ENCODE measurements at regions not wholly inside any gene's neighbourhood (a gene's known extent, or its start where the extent isn't known, plus 50 kb on each side); places are given as distances from the start of the nearest gene placed in this dataset.

DNA sequence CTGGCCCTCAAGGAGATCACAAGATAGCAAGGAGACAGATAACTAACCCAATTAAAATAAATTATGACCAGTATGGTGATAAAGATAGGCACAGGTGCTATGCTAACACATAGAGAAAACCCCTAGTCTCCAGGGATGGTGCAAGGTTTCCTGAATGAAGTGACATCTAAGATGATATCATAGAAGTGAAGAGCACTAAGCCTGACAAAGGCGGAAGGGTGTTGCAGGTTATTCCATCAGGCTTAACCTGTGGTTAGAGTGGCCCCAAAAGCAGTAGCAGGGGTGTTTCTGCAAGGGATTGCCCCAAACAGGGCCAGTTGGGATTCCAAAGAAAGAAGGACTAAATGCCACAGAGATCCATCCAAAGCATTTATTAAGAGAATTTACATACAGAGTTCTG lies 249.2 kb downstream of the IDS start:
- Mint-ChIP-seq H3K9me3 (no peaks in the 10 kb centered on the region), H3K4me3 (no peak overlapping the region), H3K36me3 (ENCODE audit: insufficient read depth) (no peaks in the 10 kb centered on the region), H3K4me1 (ENCODE audit: low read depth) (no peaks in the 10 kb centered on the region), H3K27me3 (ENCODE audit: low read depth) (peaks cover 3% of the 10 kb centered on the region)
- DNase-seq (no peak), ATAC-seq (no peak)

DNA sequence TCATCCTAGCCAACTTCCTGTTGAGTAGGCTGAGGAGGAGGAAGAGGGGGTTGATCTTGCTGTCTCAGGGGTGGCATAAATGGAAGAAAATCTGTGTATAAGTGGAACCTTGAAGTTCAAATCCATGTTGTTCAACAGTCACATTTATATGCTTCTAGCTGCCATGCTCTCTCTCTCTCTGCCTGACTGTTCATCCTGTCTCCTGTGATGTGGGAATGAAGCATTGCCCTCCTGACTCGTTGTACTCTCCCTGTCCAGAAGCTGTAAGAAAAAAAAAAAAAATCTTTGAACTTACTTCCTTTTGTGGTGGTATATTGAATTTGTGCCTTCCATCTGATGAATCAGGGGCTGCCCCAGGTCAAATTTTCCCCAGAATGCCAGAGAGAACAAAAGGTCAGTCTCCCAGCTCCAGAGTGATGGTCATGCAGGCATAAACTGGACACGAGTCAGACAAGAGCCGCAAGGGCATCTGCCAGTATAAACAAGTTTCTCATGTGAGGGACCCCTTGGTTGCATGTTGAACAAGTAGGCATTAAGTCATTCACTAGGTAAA lies 257.0 kb downstream of the IDS start:
- no peaks in the 10 kb centered on the region for H3K4me1 Mint-ChIP-seq (ENCODE audit: low read depth)
- no peaks in the 10 kb centered on the region for H3K9me3 Mint-ChIP-seq
- H3K27me3 Mint-ChIP-seq (ENCODE audit: low read depth), result peaks cover 3% of the 10 kb centered on the region
- H3K4me3 Mint-ChIP-seq, result no peak overlapping the region
- no peaks in the 10 kb centered on the region for H3K36me3 Mint-ChIP-seq (ENCODE audit: insufficient read depth)
- ATAC-seq (no peak), DNase-seq (no peak)

DNA sequence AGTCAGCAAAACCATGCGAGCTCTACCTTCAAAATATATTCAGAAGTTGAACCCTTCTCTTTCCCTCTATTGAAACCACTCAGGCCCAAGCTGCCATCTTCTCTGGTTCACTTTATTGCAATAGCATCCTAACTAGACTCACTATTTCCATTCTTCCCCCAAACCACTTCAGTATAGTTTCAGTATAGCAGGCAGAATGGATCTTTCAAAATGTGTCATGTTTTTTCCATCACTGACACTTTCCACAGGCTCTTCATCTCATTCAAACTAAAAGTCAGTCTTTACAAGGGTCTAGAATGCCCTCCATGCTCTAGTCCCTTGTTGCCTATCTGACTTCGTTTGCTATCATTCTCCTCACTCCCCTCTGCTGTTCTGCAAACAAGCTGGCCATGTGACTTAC lies 274.4 kb downstream of the IDS start:
- no peak overlapping the region for H3K4me3 Mint-ChIP-seq
- no peak for DNase-seq
- H3K36me3 Mint-ChIP-seq (ENCODE audit: insufficient read depth), result no peaks in the 10 kb centered on the region
- no peaks in the 10 kb centered on the region for H3K4me1 Mint-ChIP-seq (ENCODE audit: low read depth)
- no peaks in the 10 kb centered on the region for H3K27me3 Mint-ChIP-seq (ENCODE audit: low read depth)
- peak; percentile 59 to 63 for ATAC-seq
- H3K9me3 Mint-ChIP-seq, result peaks cover 11% of the 10 kb centered on the region

DNA sequence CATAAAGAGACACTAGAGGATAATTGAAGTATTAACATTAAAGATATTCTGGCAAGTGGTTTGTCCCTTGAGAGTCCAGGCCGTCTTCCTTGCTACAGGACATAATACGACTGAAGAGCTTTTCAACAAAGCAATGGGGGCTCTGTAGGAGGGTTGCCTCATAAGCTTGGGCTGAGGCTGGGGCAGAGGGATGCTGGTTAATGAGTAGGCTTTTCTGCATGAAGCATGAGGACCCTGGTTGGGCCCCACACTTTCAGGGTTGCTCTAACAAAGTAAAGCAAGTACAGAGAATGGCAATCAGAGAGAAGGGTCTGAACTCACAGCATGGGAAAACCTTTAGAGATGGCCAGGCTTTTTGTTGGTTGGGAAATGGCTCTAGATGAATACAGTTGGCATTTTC lies 281.3 kb downstream of the IDS start:
- Mint-ChIP-seq H3K4me3 (no peak overlapping the region), H3K9me3 (peaks cover 11% of the 10 kb centered on the region), H3K36me3 (ENCODE audit: insufficient read depth) (no peaks in the 10 kb centered on the region), H3K4me1 (ENCODE audit: low read depth) (no peaks in the 10 kb centered on the region), H3K27me3 (ENCODE audit: low read depth) (no peaks in the 10 kb centered on the region)
- DNase-seq (no peak), ATAC-seq (no peak)

DNA sequence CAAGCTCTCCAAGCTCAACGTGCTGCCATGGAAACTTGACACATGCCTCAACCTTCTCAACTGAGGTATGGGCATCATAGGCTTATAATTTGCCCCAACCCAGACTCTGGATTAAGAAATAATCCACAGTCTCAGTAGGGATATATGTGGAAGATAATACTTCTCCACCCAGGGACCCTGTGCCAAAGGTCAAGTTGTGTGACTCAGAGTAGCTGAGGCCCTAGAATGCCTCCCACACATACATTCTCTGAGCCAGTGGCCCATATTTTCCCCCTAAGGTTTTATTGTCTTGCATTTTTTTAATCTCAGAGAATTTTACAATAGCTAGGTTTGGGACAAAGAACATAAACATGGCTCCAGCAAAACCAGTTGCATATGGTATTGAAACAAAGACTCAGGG lies 283.1 kb downstream of the IDS start:
- no peak for ATAC-seq
- Mint-ChIP-seq H3K36me3 (ENCODE audit: insufficient read depth) (no peaks in the 10 kb centered on the region), H3K4me3 (no peak overlapping the region), H3K27me3 (ENCODE audit: low read depth) (no peaks in the 10 kb centered on the region), H3K4me1 (ENCODE audit: low read depth) (no peaks in the 10 kb centered on the region), H3K9me3 (peaks cover 4% of the 10 kb centered on the region)
- DNase-seq, result no peak

DNA sequence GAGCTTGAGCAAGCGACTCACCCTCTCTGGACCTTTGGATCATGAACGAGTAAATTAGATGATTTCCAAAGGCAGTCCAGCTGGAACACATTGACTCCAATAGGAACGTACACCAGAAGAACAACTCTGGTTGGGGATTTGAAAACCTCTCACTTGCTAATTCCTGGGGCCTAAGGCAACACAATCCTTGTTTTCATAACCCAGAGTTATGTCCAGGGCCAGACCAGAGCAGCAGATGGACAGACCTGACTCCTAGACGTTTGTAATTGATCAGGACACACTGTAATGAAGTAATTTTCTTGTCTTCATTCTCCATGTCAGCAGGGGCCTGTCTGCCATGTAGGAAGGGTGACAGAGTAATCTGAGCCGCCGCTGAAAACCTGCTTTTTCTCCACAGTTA lies 283.9 kb downstream of the IDS start:
- H3K9me3 Mint-ChIP-seq, result peaks cover 4% of the 10 kb centered on the region
- H3K4me3 Mint-ChIP-seq, result no peak overlapping the region
- no peaks in the 10 kb centered on the region for H3K4me1 Mint-ChIP-seq (ENCODE audit: low read depth)
- ATAC-seq (no peak), DNase-seq (no peak)
- H3K27me3 Mint-ChIP-seq (ENCODE audit: low read depth), result no peaks in the 10 kb centered on the region
- H3K36me3 Mint-ChIP-seq (ENCODE audit: insufficient read depth), result no peaks in the 10 kb centered on the region

DNA sequence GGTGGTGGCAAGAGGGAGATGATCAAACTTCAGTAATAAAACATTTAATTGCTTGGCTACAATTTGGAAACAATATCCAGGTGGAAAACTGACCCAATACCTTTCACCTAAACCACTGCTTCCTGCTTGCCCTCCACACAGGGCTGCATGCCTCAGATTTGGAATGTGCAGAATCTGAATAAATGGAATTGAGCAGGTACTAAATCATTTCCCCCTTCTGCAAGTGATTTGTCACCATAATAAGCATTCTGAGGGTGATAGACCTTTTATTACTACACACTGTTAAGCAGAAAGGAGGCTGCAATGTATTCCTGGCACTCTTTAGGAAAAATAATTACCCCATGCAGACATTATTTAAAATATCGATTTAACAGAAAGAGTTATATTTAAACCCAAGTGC lies 291.8 kb downstream of the IDS start:
- DNase-seq, result no peak
- peaks cover 4% of the 10 kb centered on the region for H3K9me3 Mint-ChIP-seq
- no peaks in the 10 kb centered on the region for H3K27me3 Mint-ChIP-seq (ENCODE audit: low read depth)
- H3K4me3 Mint-ChIP-seq, result no peak overlapping the region
- no peaks in the 10 kb centered on the region for H3K4me1 Mint-ChIP-seq (ENCODE audit: low read depth)
- ATAC-seq, result no peak
- H3K36me3 Mint-ChIP-seq (ENCODE audit: insufficient read depth), result no peaks in the 10 kb centered on the region

DNA sequence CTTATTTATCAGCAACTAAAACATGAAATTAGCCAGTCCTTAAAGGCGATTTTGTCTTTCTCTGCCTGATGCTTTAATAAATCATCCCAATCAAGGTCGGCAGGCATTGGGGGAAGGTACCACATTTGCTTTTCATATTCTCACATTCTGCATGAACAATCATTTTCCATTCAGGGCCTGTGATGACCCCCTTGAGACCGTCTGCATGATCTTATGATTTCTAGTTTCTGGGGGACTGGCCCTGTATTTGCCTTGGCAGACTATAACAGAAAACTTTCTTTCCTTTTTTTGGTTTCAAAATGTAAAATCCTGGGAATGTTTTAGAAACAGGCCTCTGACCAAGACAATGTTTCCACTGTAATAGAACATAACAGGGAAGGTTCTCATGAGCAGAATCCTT lies 296.8 kb downstream of the IDS start:
- no peaks in the 10 kb centered on the region for H3K4me1 Mint-ChIP-seq (ENCODE audit: low read depth)
- DNase-seq, result no peak
- no peak overlapping the region for H3K4me3 Mint-ChIP-seq
- peaks cover 6% of the 10 kb centered on the region for H3K27me3 Mint-ChIP-seq (ENCODE audit: low read depth)
- no peaks in the 10 kb centered on the region for H3K36me3 Mint-ChIP-seq (ENCODE audit: insufficient read depth)
- H3K9me3 Mint-ChIP-seq, result no peaks in the 10 kb centered on the region
- ATAC-seq, result no peak

DNA sequence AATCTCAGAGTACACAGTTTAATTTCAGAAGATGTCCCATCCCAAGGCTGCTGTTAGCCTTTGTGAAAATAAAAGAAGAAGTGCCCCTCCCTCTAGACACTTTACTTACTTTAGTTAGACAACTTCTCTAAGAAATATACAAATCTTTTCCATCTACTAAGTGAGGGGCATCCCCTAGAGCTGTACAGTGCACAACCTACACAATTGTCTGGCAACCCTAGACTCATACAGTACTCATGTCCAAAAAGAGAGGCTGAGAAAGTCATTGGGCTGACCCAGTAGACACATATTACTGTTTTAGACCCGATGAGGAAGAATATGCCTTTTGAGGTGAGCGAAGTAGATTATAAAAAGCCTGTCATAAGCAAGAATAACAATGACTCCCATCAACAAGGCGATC lies 297.6 kb downstream of the IDS start:
- no peaks in the 10 kb centered on the region for H3K9me3 Mint-ChIP-seq
- H3K4me3 Mint-ChIP-seq, result no peak overlapping the region
- peaks cover 9% of the 10 kb centered on the region for H3K27me3 Mint-ChIP-seq (ENCODE audit: low read depth)

DNA sequence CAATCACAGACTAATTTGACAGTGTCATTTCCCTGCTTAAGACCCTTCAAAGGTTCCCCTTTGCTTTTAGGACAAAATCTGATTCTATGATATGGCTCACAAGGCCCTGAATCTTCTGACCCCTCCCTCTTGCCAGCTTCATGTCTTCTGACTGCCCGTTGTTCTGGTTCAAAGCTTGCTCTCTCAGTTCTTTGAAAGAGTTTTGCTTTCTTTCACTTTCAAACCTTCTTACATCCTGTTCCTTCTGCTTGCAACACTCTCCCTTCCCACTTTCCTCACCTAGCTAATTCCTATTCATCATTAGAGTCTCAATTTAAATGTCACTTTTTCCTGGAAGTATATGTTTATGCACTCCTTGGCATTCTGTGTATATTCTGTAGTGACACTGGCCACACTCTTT lies 299.2 kb downstream of the IDS start:
- Mint-ChIP-seq H3K4me3 (no peak overlapping the region), H3K36me3 (ENCODE audit: insufficient read depth) (no peaks in the 10 kb centered on the region), H3K27me3 (ENCODE audit: low read depth) (peaks cover 9% of the 10 kb centered on the region), H3K9me3 (no peaks in the 10 kb centered on the region), H3K4me1 (ENCODE audit: low read depth) (no peaks in the 10 kb centered on the region)
- ATAC-seq, result no peak
- DNase-seq, result no peak

More for the DNA sequence above, 297.6 kb downstream of the IDS start:
- DNase-seq (no peak), ATAC-seq (no peak)
- Mint-ChIP-seq H3K36me3 (ENCODE audit: insufficient read depth) (no peaks in the 10 kb centered on the region), H3K4me1 (ENCODE audit: low read depth) (no peaks in the 10 kb centered on the region)

DNA sequence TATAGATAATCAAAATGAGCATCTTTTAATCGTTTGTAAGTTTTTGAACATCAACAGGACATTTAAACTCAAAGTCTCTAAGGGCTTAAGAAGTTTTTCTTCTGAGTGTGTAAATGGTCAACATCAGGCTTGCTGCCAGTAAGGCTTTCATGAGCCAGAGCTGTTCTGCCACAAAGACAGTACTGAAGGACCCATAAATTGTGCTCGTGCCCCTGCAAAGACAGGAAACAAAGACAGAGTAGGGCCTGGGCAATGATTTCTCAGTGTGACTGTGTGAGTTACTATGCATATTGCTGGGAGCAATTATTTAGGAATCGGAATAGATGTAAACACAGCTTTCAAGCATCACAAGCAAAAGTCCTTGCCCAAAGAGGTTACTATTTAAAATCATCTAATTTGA lies 300.0 kb downstream of the IDS start:
- no peak for ATAC-seq
- no peak for DNase-seq
- Mint-ChIP-seq H3K4me3 (no peak overlapping the region), H3K36me3 (ENCODE audit: insufficient read depth) (no peaks in the 10 kb centered on the region), H3K27me3 (ENCODE audit: low read depth) (peaks cover 9% of the 10 kb centered on the region), H3K4me1 (ENCODE audit: low read depth) (no peaks in the 10 kb centered on the region), H3K9me3 (no peaks in the 10 kb centered on the region)

DNA sequence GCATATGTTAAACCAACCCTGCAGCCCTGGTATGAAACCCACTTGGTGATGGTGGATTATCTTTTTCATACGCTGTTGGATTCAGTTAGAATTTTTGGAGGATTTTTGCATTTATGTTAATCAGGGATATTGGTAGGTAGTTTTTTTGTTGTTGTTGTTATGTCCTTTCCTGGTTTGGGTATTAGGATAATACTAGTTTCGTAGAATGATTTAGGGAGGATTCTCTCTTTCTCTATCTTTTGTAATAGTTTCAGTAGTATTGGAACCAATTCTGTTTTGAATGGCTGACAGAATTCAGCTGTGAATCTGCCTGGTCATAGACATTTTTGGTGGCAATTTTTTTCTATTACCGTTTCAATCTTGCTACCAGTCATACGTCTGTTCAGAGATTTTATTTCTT lies 305.4 kb downstream of the IDS start:
- H3K9me3 Mint-ChIP-seq, result peaks cover 4% of the 10 kb centered on the region

DNA sequence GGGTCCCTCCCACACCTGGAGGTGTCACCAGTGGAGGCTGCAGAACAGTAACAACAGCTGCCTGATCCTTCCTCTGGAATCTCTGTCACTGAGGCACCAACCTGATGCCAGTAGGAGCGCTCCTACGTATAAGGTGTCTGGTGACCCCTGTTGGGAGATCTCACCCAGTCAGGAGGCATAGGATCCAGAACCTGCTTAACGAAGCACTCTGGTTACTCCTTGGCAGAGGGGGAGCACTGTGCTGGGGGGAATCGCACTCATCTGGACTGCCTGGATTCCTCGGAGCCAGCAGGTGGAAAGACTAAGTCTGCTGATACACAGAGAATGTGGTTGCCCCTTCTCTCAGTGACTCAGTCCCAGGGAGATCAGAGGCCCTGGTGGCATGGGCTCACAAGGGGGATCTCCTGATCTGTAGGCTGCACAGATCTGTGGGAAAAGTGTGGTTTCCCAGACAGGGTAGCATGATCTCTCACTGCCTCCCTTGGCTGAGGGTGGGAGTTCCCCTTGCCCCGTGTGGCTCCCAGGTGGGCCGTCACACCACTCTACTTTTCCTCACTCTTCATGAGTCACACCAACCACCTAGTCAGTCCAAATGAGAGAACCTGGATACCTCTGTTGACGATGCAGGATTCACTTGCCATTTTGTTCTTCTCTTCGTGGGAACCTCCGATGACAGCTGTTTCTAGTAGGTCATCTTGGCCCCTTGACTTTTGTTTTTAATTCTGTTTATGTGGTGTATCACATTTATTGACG lies 305.9 kb downstream of the IDS start:
- DNase-seq, result no peak
- Mint-ChIP-seq H3K4me1 (ENCODE audit: low read depth) (no peaks in the 10 kb centered on the region), H3K36me3 (ENCODE audit: insufficient read depth) (no peaks in the 10 kb centered on the region), H3K4me3 (no peak overlapping the region), H3K9me3 (peaks cover 4% of the 10 kb centered on the region), H3K27me3 (ENCODE audit: low read depth) (peaks cover 4% of the 10 kb centered on the region)
- peak; percentile 69 to 75 for ATAC-seq

More for the DNA sequence above, 305.4 kb downstream of the IDS start:
- no peaks in the 10 kb centered on the region for H3K36me3 Mint-ChIP-seq (ENCODE audit: insufficient read depth)
- no peaks in the 10 kb centered on the region for H3K4me1 Mint-ChIP-seq (ENCODE audit: low read depth)
- H3K27me3 Mint-ChIP-seq (ENCODE audit: low read depth), result peaks cover 5% of the 10 kb centered on the region
- ATAC-seq (no peak), DNase-seq (no peak)
- no peak overlapping the region for H3K4me3 Mint-ChIP-seq

DNA sequence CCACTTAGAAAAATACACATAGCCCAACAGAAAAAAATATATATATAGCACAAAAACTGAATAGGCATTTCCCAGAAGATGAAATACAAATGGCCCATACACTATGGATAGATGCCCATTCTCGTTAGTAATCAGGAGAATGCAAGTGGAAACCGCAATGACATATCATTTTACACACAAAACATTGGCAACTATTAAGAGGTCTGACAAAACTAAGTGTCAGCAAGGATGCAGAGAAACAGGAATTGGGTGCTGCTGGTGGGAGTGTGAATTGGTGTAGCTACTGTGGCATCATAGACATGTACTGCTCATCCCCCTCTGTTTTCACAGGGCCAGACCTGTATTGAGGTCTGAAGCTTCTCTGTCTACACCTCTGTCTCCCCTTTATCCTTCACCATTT lies 320.0 kb downstream of the IDS start:
- H3K4me1 Mint-ChIP-seq (ENCODE audit: low read depth), result no peaks in the 10 kb centered on the region
- DNase-seq, result no peak
- H3K4me3 Mint-ChIP-seq, result no peak overlapping the region
- ATAC-seq, result no peak
- H3K36me3 Mint-ChIP-seq (ENCODE audit: insufficient read depth), result no peaks in the 10 kb centered on the region
- peaks cover 1% of the 10 kb centered on the region for H3K27me3 Mint-ChIP-seq (ENCODE audit: low read depth)
- no peaks in the 10 kb centered on the region for H3K9me3 Mint-ChIP-seq

DNA sequence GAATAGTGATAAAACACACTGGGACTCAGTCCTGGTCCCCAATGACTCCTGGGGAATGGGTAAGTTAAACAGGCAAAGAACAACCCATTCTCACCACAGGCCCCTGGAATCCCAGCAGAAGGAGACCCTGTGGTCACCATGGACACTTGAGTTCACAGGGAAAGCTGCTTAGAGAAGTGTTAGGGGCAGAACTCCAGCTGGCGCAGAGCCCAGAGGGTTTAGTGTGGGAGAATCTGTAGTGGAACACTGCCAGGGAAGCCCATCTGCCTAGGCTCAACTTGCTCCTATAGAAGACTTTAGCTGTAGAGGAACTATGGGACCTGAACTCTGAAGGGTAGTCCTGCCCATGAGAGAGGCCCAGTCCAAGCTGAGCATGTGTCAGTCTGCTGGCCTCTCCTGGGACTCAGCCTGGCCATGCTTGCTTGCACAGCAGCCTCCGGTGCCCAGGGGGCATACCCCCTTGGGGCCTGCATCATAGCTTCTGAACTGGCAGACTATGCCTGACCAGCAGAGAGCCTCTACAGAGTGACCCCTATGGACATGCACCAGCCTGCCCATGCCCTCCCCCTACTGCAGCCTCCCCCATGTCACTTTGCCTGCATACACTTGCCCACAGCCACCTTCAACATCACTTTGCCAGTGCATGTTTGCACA lies 343.5 kb downstream of the IDS start:
- DNase-seq (no peak), ATAC-seq (no peak)
- Mint-ChIP-seq H3K9me3 (no peaks in the 10 kb centered on the region), H3K36me3 (ENCODE audit: insufficient read depth) (no peaks in the 10 kb centered on the region), H3K4me1 (ENCODE audit: low read depth) (no peaks in the 10 kb centered on the region), H3K4me3 (no peak overlapping the region), H3K27me3 (ENCODE audit: low read depth) (peaks cover 2% of the 10 kb centered on the region)
